GM12892 (cell line): ENCODE measurements at regions not wholly inside any gene's neighbourhood (a gene's known extent, or its start where the extent isn't known, plus 50 kb on each side); places are given as distances from the start of the nearest gene placed in this dataset.

Experiments used
- DNase-seq: peaks from one replicate; pipeline ENCODE4 v3.0.0; 2011; ENCODE audit not compliant: insufficient read length
- FAIRE-seq: peaks from 2 replicates; lab custom pipeline; 2011; peaks lifted over from hg19 to GRCh38; lab: Jason Lieb, UNC
- POLR2A ChIP-seq: IDR thresholded peaks from 2 replicates; pipeline ENCODE4 v1.6.1; 2011; ENCODE audit warnings: low read depth, low read length, control low read depth
- POLR2AphosphoS5 ChIP-seq: IDR thresholded peaks from 2 replicates; pipeline ENCODE4 v1.6.1; 2011; ENCODE audit warnings: low read depth, low read length, control low read depth
- TAF1 ChIP-seq: IDR thresholded peaks from 2 replicates; pipeline ENCODE4 v1.6.1; 2011; ENCODE audit warnings: low read depth, mild to moderate bottlenecking, control low read depth, low read length, borderline replicate concordance

DNA sequence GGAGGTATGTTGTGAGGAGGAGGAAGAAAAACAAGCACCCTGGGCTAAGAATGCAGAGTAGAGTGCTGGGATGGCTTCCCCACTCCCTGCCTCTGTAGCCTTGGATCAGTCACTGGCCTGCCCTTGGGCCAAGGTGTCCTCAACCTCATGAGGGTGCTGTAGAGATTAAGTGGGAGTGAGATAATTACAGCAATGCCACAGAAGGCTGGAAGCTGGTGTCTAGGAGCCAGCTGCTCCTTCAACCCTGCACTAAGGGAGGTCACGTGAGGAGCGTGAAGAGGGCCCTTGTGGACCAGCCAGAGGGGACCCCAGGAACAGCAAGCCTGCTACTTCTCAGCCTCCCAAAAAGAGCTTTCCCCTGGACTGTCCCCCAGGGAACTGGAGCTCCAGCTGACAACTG lies 95.2 kb downstream of the TTC32 start:
- DNase-seq (no peak), FAIRE-seq (no peak)
- no peak for TF ChIP-seq POLR2A
- no peak for TF ChIP-seq POLR2AphosphoS5
- no peak for TF ChIP-seq TAF1

DNA sequence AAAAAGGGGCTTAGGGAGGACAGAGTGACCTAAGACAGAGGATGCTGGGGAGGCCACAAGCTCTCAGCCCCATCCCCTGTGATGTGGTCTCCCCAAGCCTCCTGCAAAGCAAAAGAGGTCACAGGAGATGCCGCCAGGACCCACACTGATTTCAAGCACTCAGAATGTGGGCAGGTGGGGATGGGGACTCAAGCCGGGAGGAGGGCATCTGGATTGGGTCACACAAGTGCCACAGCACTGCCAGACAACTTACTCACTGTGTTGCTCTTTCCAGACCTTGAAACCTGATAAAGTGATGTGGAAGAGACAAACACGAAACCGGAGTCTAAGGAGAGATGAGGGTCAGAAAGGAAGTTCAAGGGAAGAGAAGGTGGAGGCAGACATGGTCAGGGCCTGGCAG lies 95.7 kb downstream of the TTC32 start:
- DNase-seq = no peak
- no peak for TF ChIP-seq TAF1
- TF ChIP-seq POLR2AphosphoS5 = no peak
- TF ChIP-seq POLR2A = no peak
- FAIRE-seq = no peak

DNA sequence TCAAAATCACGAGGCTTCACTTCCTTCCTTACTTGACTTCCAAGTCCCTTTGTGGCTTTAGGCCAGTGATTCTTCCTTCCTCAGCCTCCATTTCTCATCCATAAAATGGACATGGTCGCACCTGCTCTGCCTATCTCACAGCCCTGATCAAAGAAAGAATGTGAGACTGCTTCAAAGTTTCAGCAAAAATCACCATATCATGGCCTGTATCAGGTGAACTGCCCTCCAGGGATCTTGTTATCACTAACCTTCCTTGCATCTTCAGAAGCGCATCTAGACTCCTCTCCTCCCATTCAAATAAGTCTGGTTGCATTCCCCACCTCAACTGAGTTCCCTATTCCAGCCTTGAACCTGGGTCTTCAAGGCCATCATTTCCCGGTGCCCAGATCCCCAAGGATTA lies 96.5 kb downstream of the TTC32 start:
- FAIRE-seq (no peak), DNase-seq (no peak)
- TF ChIP-seq POLR2AphosphoS5 (no peak), TAF1 (no peak), POLR2A (no peak)

- TF ChIP-seq POLR2AphosphoS5 = no peak
- TF ChIP-seq TAF1 = no peak
- no peak for TF ChIP-seq POLR2A
- DNase-seq (no peak), FAIRE-seq (no peak)
These were observed 97.0 kb downstream of the TTC32 start for GRCh38 chr2:19804639-19805260.

- no peak for FAIRE-seq
- DNase-seq = no peak
These were observed 99.5 kb downstream of the TTC32 start for GRCh38 chr2:19802086-19802841.

GRCh38 chr2:19801367-19802080 lies 100.3 kb downstream of the TTC32 start:
- no peak for TF ChIP-seq POLR2AphosphoS5
- no peak for TF ChIP-seq TAF1
- TF ChIP-seq POLR2A = no peak
- FAIRE-seq (no peak), DNase-seq (no peak)

More at GRCh38 chr2:19802086-19802841, 99.5 kb downstream of the TTC32 start:
- TF ChIP-seq TAF1 (no peak), POLR2A (no peak), POLR2AphosphoS5 (no peak)

DNA sequence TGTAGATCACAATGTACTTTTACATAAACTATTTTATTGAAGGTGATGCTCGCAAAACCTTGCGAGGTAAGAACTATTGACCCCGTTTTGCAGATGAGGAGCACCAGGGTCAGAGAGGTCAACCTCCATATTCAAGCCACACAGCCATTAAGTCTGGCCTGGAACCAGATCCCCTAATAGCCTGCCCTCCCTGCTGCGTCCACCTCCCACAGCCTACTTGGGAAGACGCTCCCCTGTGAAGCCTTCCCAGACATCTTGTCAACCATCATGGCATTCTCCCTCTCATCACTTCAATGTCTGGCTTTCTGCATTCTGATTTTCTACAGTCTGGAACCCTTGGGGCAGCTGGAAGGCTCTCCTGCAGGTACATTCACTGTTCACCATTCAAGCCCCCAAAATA lies 101.0 kb downstream of the TTC32 start:
- no peak for FAIRE-seq
- TF ChIP-seq POLR2A (no peak), POLR2AphosphoS5 (no peak), TAF1 (no peak)
- no peak for DNase-seq

- DNase-seq = no peak
- TF ChIP-seq POLR2AphosphoS5 = no peak
- TF ChIP-seq POLR2A = no peak
- FAIRE-seq = no peak
These were observed 101.7 kb downstream of the TTC32 start for GRCh38 chr2:19799881-19800780.

DNA sequence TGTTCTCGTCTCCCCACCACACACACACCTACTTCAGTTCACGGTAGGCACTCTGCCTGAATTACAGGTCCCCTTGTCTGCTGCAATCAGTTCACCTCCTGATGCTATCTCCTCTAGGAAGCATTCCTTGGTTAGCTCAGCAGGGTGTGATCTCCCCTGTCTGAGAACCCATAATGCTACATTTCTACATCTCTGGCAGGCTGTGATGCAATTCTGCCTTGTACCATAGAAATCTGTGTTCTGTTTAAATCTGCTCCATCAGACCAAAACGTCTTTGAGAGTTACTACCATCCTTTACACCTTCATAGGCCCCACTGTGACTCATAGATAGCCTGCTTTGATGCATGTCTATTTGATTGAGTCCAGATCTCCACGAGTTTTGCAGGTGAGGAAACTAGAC lies 103.9 kb downstream of the TTC32 start:
- DNase-seq (no peak), FAIRE-seq (no peak)
- TF ChIP-seq POLR2AphosphoS5 (no peak), POLR2A (no peak), TAF1 (no peak)

GRCh38 chr2:19797243-19797810 lies 104.5 kb downstream of the TTC32 start:
- FAIRE-seq (no peak), DNase-seq (no peak)
- TF ChIP-seq TAF1 (no peak), POLR2AphosphoS5 (no peak), POLR2A (no peak)

DNA sequence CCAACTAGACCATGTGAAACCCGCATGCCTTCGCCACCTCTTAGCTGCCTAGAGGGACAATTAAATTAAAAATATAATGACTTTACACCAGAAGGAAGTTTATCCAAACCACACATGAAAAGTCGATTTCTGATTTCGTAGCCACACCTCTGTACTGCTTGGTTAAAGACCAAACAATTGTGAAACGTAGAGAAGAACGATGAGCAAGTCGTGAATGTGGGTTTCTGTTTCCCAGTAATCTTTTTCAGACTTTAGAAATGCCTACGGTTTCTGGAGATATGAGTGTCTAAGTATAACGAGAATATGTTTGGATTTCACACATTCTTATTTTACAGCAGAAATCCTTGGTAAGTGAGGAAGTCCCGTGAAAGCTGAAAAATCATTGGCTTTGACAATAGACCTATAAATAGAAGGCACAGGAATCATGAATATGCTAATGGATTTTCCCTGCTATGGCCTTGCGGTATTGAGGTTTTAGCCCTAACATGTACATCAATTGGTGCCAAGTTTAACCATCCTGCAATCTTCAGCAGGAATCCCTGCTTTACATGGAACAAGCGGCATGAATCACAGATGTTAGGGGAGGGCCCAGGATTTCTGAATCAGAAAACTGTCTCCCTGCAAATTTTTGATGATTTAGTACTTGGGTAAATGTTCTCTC lies 105.6 kb downstream of the TTC32 start:
- FAIRE-seq = no peak

More for the DNA sequence above, 105.6 kb downstream of the TTC32 start:
- TF ChIP-seq POLR2AphosphoS5 (no peak), TAF1 (no peak), POLR2A (no peak)
- DNase-seq = no peak
